Activated CD8-positive, alpha-beta memory T cell treated with anti-CD3 and anti-CD28 coated beads for 48 hours (primary cell): ENCODE measurements at regions not wholly inside any gene's neighbourhood (a gene's known extent, or its start where the extent isn't known, plus 50 kb on each side); places are given as distances from the start of the nearest gene placed in this dataset.

Experiments used
- DNase-seq, 3 experiments: peaks; one replicate each; pipeline ENCODE4 v3.0.0-alpha.2; 2020; ENCODE audit warnings: low read depth in 2 of 3, low spot score in 2 of 3

- no peak for DNase-seq
These were observed 226.0 kb upstream of the TPM1 start for GRCh38 chr15:62816342-62817069.

GRCh38 chr15:62818691-62819090 lies 223.9 kb upstream of the TPM1 start:
- DNase-seq, result no peak

- DNase-seq, result no peak
These were observed 221.0 kb upstream of the TPM1 start for GRCh38 chr15:62821384-62822131.

GRCh38 chr15:62822228-62822627 lies 220.3 kb upstream of the TPM1 start:
- no peak for DNase-seq

- DNase-seq, result no peak
These were observed 219.0 kb upstream of the TPM1 start for GRCh38 chr15:62823561-62823960.

- no peak for DNase-seq
These were observed 218.2 kb upstream of the TPM1 start for GRCh38 chr15:62824111-62825015.

- no peak for DNase-seq
These were observed 217.4 kb upstream of the TPM1 start for GRCh38 chr15:62825191-62825590.

GRCh38 chr15:62826561-62826960 lies 216.0 kb upstream of the TPM1 start:
- no peak for DNase-seq

GRCh38 chr15:62828364-62828763 lies 214.2 kb upstream of the TPM1 start:
- no peak for DNase-seq

GRCh38 chr15:62832231-62832630 lies 210.3 kb upstream of the TPM1 start:
- DNase-seq, result no peak

- no peak for DNase-seq
These were observed 208.9 kb upstream of the TPM1 start for GRCh38 chr15:62833646-62834045.

GRCh38 chr15:62834686-62835329 lies 207.7 kb upstream of the TPM1 start:
- DNase-seq, result no peak

- DNase-seq, result no peak
These were observed 207.2 kb upstream of the TPM1 start for GRCh38 chr15:62835351-62835750.

- no peak for DNase-seq
These were observed 206.8 kb upstream of the TPM1 start for GRCh38 chr15:62835762-62836161.

- no peak for DNase-seq
These were observed 201.8 kb upstream of the TPM1 start for GRCh38 chr15:62840526-62841268.

GRCh38 chr15:62841269-62841628 lies 201.3 kb upstream of the TPM1 start:
- no peak for DNase-seq

- no peak for DNase-seq
These were observed 200.5 kb upstream of the TPM1 start for GRCh38 chr15:62841891-62842559.

GRCh38 chr15:62843311-62843710 lies 199.2 kb upstream of the TPM1 start:
- no peak for DNase-seq

- no peak for DNase-seq
These were observed 197.8 kb upstream of the TPM1 start for GRCh38 chr15:62844564-62845240.
